Smooth muscle cell (in vitro differentiated cells): ENCODE measurements at regions not wholly inside any gene's neighbourhood (a gene's known extent, or its start where the extent isn't known, plus 50 kb on each side); places are given as distances from the start of the nearest gene placed in this dataset.

Experiments used
- DNase-seq: peaks from one replicate; lab custom pipeline; 2025; ENCODE audit not compliant: unreplicated experiment; lab: John Stamatoyannopoulos, UW
- H2AFZ ChIP-seq: fragments of 200-600 bp; sonication (generic); 2 replicates; pipeline ENCODE4 v1.6.0; 2016; ENCODE audit warnings: antibody characterized with exemption, low read depth, mild to moderate bottlenecking
- H3F3A ChIP-seq: fragments of 200-600 bp; sonication (generic); 2 replicates; pipeline ENCODE4 v1.6.0; 2017; ENCODE audit warnings: antibody characterized with exemption, low read depth
- H3K27ac ChIP-seq: fragments of 200-600 bp; sonication (generic); 2 replicates; pipeline ENCODE4 v1.5.1; 2016; ENCODE audit warnings: low read depth, mild to moderate bottlenecking
- H3K27me3 ChIP-seq: fragments of 200-600 bp; sonication (generic); 2 replicates; pipeline ENCODE4 v1.6.1; 2016; ENCODE audit warnings: low read depth, mild to moderate bottlenecking
- H3K36me3 ChIP-seq: fragments of 200-600 bp; sonication (generic); 2 replicates; pipeline ENCODE4 v1.5.1; 2016; ENCODE audit warnings: low read depth
- H3K4me1 ChIP-seq: fragments of 200-600 bp; sonication (generic); 2 replicates; pipeline ENCODE4 v1.5.1; 2016; ENCODE audit warnings: low read depth
- H3K4me2 ChIP-seq: fragments of 200-600 bp; sonication (generic); 2 replicates; pipeline ENCODE4 v1.6.0; 2016; ENCODE audit warnings: mild to moderate bottlenecking
- H3K4me3 ChIP-seq: fragments of 200-600 bp; sonication (generic); 2 replicates; pipeline ENCODE4 v1.5.1; 2016; ENCODE audit warnings: mild to moderate bottlenecking
- H3K79me2 ChIP-seq: fragments of 200-600 bp; sonication (generic); 2 replicates; pipeline ENCODE4 v1.6.0; 2016; ENCODE audit warnings: low read depth, mild to moderate bottlenecking
- H3K9ac ChIP-seq: fragments of 200-600 bp; sonication (generic); 2 replicates; pipeline ENCODE4 v1.6.0; 2016; ENCODE audit warnings: low read depth
- H3K9me3 ChIP-seq: fragments of 200-600 bp; sonication (generic); replicated peaks from 2 replicates; pipeline ENCODE4 v1.5.1; 2016; ENCODE audit warnings: low read depth
- H4K20me1 ChIP-seq: fragments of 200-600 bp; sonication (generic); 2 replicates; pipeline ENCODE4 v1.6.0; 2016; ENCODE audit warnings: low read depth
- WGBS: methylation state at CpG from one replicate; pipeline ENCODE4 v1.1.7; 2016; ENCODE audit warnings: low lambda C conversion rate; 5-methylcytosine and 5-hydroxymethylcytosine counted together
- TF ChIP-seq, protein P1 (sequence below): fragments of 200-600 bp; sonication (generic); IDR thresholded peaks from 2 replicates; pipeline ENCODE4 v1.5.1; 2017; ENCODE audit warnings: borderline replicate concordance, mild to moderate bottlenecking, antibody characterized with exemption; ENCODE audit not compliant: insufficient read depth, poor library complexity, severe bottlenecking

DNA sequence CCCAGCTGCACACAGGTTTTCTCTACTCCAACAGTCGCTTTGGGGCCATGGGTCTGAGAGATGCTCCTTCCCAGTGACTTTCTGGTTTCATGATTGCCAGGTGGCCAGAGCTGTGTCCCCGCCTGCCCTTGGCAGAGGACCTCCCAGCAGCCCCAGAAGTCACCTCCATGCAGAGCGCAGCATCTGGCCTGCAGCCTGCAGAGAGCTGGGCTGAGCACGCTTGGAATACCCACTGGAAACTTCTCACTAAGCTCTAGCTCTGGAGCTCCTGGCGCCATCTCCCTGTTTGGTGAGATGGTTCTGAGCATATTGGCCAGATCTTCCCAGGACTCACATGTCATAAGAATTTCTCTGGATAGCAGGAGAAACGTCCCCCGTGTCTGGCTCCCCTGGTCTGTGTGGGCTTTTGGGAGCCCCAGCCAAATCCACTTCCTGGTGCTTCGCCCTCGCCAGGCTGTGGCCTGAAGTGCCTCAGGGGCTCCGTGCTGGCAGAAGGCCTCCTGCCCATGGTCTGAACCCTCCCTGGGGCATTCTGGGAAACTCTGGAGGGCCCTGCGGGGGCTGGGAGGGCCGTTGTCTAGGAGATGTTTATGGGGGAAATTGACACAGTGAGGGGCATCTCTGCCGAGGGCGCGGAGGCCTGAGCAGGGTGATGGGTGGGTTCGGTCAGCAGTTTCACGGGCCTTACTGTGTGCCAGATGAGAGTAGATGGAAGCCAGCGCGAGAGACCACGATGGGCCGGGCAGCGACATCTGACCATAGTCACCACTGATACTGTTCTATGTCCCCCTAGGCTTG lies 73.2 kb upstream of the CIBAR2 start:
- H3F3A ChIP-seq = no peaks in the 10 kb centered on the region
- H3K27me3 ChIP-seq = no peaks in the 10 kb centered on the region
- WGBS = 95% methylated on average over 22 of the region's 22 CpGs
- H3K4me3 ChIP-seq = no peak overlapping the region
- no peak overlapping the region for H2AFZ ChIP-seq
- H3K9ac ChIP-seq = no peak overlapping the region
- peaks cover 82% of the 10 kb centered on the region for H3K79me2 ChIP-seq
- peaks cover 22% of the 10 kb centered on the region for H3K36me3 ChIP-seq
- TF ChIP-seq, protein P1, sequence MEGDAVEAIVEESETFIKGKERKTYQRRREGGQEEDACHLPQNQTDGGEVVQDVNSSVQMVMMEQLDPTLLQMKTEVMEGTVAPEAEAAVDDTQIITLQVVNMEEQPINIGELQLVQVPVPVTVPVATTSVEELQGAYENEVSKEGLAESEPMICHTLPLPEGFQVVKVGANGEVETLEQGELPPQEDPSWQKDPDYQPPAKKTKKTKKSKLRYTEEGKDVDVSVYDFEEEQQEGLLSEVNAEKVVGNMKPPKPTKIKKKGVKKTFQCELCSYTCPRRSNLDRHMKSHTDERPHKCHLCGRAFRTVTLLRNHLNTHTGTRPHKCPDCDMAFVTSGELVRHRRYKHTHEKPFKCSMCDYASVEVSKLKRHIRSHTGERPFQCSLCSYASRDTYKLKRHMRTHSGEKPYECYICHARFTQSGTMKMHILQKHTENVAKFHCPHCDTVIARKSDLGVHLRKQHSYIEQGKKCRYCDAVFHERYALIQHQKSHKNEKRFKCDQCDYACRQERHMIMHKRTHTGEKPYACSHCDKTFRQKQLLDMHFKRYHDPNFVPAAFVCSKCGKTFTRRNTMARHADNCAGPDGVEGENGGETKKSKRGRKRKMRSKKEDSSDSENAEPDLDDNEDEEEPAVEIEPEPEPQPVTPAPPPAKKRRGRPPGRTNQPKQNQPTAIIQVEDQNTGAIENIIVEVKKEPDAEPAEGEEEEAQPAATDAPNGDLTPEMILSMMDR = no peak
- peaks cover 20% of the 10 kb centered on the region for H4K20me1 ChIP-seq
- H3K27ac ChIP-seq = no peak overlapping the region
- no peak overlapping the region for H3K4me2 ChIP-seq
- peaks cover 7% of the 10 kb centered on the region for H3K9me3 ChIP-seq
- peaks cover 8% of the 10 kb centered on the region for H3K4me1 ChIP-seq
- DNase-seq = no peak

DNA sequence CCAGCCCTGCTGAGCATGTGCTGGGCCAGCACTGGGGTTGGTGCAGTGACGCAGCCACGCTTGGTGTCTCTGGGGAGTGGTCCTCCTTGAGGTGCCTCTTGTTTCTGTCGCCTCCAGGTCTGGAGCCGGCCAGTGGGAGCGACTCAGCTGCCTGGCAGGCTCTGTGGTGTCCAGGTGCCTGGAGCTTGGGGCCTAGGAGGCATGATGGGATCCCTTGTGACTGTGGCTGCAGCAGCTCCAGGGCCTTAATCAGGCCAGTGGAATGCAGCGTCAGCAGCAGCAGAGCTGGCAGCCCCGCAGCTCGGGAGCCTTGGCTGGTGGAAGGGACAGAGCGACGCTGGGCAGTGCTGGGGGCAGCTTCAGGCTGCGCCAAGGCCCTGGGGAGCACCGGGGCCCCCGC lies 74.7 kb upstream of the CIBAR2 start:
- 41% methylated on average over 13 of the region's 13 CpGs for WGBS
- H3K4me2 ChIP-seq = peak overlapping the region; percentile 23
- H2AFZ ChIP-seq = no peak overlapping the region
- peaks cover 7% of the 10 kb centered on the region for H3K9me3 ChIP-seq
- DNase-seq = no peak
- H3K27ac ChIP-seq = peak overlapping the region; percentile 75
- peaks cover 22% of the 10 kb centered on the region for H3K36me3 ChIP-seq
- no peaks in the 10 kb centered on the region for H3K27me3 ChIP-seq
- peaks cover 8% of the 10 kb centered on the region for H3K4me1 ChIP-seq
- H3K4me3 ChIP-seq = no peak overlapping the region
- H3F3A ChIP-seq = no peaks in the 10 kb centered on the region
- peaks cover 5% of the 10 kb centered on the region for H4K20me1 ChIP-seq
- TF ChIP-seq, protein P1 = no peak
- peaks cover 75% of the 10 kb centered on the region for H3K79me2 ChIP-seq
- no peak overlapping the region for H3K9ac ChIP-seq

DNA sequence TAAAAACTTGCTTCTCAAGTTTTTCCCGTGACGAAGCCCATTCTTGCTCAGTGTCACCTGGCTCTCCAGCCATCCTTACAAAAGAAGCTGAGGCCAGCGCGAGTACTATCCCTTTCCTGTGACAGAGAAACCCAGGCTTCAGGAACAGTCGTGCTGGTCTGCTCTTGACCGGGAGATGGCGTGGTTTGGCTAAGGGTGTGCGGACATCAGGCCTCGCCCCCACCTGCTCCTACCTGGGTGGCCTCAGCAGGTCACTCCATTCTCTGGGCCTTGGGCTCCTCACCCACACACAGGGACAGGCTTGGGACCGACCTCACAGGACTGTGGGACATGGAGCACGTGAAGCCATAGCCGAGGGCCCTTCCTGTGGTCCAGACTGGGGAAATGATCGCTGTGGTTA lies 75.2 kb upstream of the CIBAR2 start:
- no peaks in the 10 kb centered on the region for H3F3A ChIP-seq
- peak overlapping the region; percentile 75 for H3K27ac ChIP-seq
- TF ChIP-seq, protein P1 = no peak
- peaks cover 8% of the 10 kb centered on the region for H3K4me1 ChIP-seq
- H3K36me3 ChIP-seq = peaks cover 22% of the 10 kb centered on the region
- DNase-seq = no peak
- no peak overlapping the region for H3K9ac ChIP-seq
- H3K79me2 ChIP-seq = peaks cover 75% of the 10 kb centered on the region
- H3K4me3 ChIP-seq = no peak overlapping the region
- peak overlapping the region; percentile 23 for H3K4me2 ChIP-seq
- peaks cover 7% of the 10 kb centered on the region for H3K9me3 ChIP-seq
- peaks cover under 1% of the 10 kb centered on the region for H4K20me1 ChIP-seq
- H2AFZ ChIP-seq = no peak overlapping the region
- H3K27me3 ChIP-seq = no peaks in the 10 kb centered on the region
- WGBS = 82% methylated on average over 13 of the region's 13 CpGs

DNA sequence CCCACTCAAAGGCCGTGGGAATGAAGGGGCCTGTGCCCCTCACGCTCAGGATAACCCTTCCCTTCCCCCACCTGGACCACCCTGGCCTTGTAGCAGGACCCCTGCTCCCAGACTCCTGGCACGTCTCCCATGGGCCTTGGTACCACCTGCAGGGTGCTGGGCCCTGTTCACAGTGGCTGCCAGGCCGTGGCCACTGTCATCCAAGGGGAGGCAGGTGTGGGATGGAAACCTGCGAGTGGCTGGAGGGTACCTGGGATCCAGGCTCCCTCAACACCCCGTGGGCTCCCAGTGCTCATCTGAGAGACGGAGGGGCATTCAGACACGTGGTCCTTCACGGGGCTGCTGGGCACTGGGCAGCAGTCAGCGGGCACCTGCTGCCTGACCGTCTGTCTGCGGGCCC lies 75.6 kb upstream of the CIBAR2 start:
- Histone ChIP-seq H3K79me2 (peaks cover 74% of the 10 kb centered on the region), H3K9me3 (peaks cover 7% of the 10 kb centered on the region), H3K4me3 (no peak overlapping the region), H3K27ac (peak overlapping the region; percentile 75), H3K4me2 (no peak overlapping the region), H3F3A (no peaks in the 10 kb centered on the region), H3K36me3 (peaks cover 22% of the 10 kb centered on the region), H3K27me3 (no peaks in the 10 kb centered on the region), H3K9ac (no peak overlapping the region), H4K20me1 (no peaks in the 10 kb centered on the region), H3K4me1 (peaks cover 8% of the 10 kb centered on the region), H2AFZ (no peak overlapping the region)
- DNase-seq = no peak
- TF ChIP-seq, protein P1 = no peak
- WGBS = 93% methylated on average over 12 of the region's 12 CpGs
